Nephron (organoid): ENCODE measurements at regions not wholly inside any gene's neighbourhood (a gene's known extent, or its start where the extent isn't known, plus 50 kb on each side); places are given as distances from the start of the nearest gene placed in this dataset.

ENCODE experiments used
- H3K27ac Mint-ChIP-seq, 3 experiments: 2 replicates each; pipeline ENCODE4 v1.8.0; 2020; ENCODE audit warnings: mixed read lengths in 3 of 3, mild to moderate bottlenecking in 2 of 3, moderate library complexity in 1 of 3
- H3K27me3 Mint-ChIP-seq: 2 replicates; pipeline ENCODE4 v1.8.0; 2021; ENCODE audit warnings: low read depth, mild to moderate bottlenecking, moderate library complexity, mixed read lengths
- H3K36me3 Mint-ChIP-seq: 2 replicates; pipeline ENCODE4 v1.8.0; 2020; ENCODE audit warnings: low read depth, mixed read lengths
- H3K4me1 Mint-ChIP-seq: 2 replicates; pipeline ENCODE4 v1.8.0; 2020; ENCODE audit warnings: mixed read lengths
- H3K4me3 Mint-ChIP-seq, 3 experiments: 2 replicates each; pipeline ENCODE4 v1.8.0; 2020; ENCODE audit warnings: mild to moderate bottlenecking in 3 of 3, mixed read lengths in 3 of 3, moderate library complexity in 2 of 3
- H3K9me3 Mint-ChIP-seq: 2 replicates; pipeline ENCODE4 v1.8.0; 2020; ENCODE audit warnings: mixed read lengths
- TF ChIP-seq, protein P1 (sequence below), 3 experiments: fragments of 200-600 bp; sonication (generic); IDR thresholded peaks; one replicate each; pipeline ENCODE4 v1.5.0; 2021; ENCODE audit warnings: antibody characterized with exemption in 3 of 3; ENCODE audit not compliant: unreplicated experiment in 3 of 3

DNA sequence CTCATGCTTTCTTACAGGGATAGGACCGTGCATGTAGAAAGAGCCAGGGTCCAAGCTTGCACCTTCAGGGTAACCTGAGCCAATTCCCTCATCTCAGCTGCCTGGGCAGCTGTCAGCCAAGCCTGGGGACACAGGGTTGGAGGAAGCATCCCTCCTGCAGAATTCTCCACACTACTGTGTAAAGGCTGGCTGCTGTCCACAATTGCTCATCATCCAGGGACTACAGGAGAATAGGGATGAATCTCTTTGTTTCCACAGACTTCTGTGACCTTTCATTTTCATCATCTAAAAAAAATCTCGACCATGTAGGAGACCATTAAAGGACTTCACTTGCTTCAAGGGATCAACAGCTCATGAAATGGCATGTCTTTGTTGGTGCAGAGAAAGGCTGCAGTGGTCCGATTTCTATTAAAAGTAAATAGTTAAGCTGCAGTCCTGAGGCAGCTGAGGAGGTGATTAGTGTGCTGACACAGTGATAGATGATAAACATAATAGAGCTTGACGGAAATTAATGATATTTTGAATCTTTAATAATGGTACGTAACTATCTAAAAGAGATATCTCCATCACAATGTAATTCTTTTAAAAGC lies 74.4 kb upstream of the COPS8 start:
- H3K4me3 Mint-ChIP-seq: no peak overlapping the region
- TF ChIP-seq, protein P1, sequence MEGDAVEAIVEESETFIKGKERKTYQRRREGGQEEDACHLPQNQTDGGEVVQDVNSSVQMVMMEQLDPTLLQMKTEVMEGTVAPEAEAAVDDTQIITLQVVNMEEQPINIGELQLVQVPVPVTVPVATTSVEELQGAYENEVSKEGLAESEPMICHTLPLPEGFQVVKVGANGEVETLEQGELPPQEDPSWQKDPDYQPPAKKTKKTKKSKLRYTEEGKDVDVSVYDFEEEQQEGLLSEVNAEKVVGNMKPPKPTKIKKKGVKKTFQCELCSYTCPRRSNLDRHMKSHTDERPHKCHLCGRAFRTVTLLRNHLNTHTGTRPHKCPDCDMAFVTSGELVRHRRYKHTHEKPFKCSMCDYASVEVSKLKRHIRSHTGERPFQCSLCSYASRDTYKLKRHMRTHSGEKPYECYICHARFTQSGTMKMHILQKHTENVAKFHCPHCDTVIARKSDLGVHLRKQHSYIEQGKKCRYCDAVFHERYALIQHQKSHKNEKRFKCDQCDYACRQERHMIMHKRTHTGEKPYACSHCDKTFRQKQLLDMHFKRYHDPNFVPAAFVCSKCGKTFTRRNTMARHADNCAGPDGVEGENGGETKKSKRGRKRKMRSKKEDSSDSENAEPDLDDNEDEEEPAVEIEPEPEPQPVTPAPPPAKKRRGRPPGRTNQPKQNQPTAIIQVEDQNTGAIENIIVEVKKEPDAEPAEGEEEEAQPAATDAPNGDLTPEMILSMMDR (IDR thresholded peaks at IDR 0.05; ENCODE audit: unreplicated experiment in 3 of 3): no peak
- peaks cover 4% of the 10 kb centered on the region for H3K4me1 Mint-ChIP-seq
- peaks cover 3% of the 10 kb centered on the region for H3K9me3 Mint-ChIP-seq
- no peaks in the 10 kb centered on the region for H3K36me3 Mint-ChIP-seq
- peaks cover 12% of the 10 kb centered on the region for H3K27me3 Mint-ChIP-seq
- no peak overlapping the region for H3K27ac Mint-ChIP-seq

DNA sequence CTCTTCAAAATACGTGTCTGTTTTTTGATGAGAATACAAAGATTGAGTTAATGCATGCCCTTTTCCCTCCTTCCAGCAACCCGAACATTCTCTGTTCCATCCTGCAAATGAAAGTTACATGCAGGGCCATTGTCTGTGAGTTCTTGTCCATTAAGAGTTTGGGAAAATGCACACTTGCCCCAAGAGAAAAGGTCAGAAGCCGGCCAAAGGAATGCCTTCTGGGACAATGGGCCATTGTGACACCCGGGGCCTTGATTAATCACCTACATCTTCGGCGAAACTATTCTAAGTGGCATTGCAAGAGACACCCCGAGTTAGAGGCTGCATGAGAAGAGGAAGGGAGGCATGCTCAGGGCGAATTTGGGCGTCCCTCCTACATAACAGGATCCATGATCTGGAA lies 73.7 kb upstream of the COPS8 start:
- H3K4me3 Mint-ChIP-seq: no peak overlapping the region
- H3K9me3 Mint-ChIP-seq: peaks cover 3% of the 10 kb centered on the region
- peaks cover 4% of the 10 kb centered on the region for H3K4me1 Mint-ChIP-seq
- TF ChIP-seq, protein P1 (IDR thresholded peaks at IDR 0.05; ENCODE audit: unreplicated experiment in 3 of 3): no peak
- H3K27ac Mint-ChIP-seq: no peak overlapping the region
- H3K27me3 Mint-ChIP-seq: peaks cover 12% of the 10 kb centered on the region
- no peaks in the 10 kb centered on the region for H3K36me3 Mint-ChIP-seq

DNA sequence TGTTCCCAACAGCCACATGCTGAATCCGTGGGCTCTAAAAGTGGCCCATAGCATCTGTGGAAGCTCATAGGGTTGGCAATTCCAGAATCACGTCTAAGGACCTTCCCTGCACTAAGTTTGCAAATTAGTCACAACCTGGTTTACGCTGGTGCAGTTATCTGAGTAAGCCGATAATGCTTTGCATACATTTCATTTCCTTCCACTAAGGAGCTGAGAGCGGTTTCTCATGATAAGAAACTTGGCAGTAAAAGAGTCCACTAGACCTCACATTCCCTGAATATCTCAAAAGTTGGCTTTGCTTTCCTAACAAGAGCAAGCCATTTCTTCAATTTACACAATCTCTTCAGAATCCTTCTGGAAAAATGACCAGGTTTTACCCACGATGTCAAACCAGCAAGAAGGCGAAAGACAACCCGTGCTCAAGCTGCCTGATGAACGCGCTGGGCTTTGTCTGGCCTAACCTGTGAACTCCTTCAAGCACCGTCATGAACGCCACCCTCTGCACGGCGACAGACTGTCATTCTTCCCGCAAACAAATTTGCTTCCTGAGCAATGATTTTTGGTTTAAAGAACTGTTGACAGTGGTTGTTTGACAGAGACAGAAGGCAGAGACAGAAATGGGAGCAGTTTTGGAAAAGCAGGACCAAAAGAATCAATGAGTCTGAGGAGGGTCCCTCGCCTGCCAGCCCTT lies 73.0 kb upstream of the COPS8 start:
- no peaks in the 10 kb centered on the region for H3K36me3 Mint-ChIP-seq
- TF ChIP-seq, protein P1 (IDR thresholded peaks at IDR 0.05; ENCODE audit: unreplicated experiment in 3 of 3): no peak
- H3K27me3 Mint-ChIP-seq: peaks cover 12% of the 10 kb centered on the region
- peaks cover 4% of the 10 kb centered on the region for H3K4me1 Mint-ChIP-seq
- H3K27ac Mint-ChIP-seq: peak overlapping the region in 2 of 3 experiments; percentile 10 to 52
- H3K9me3 Mint-ChIP-seq: peaks cover 3% of the 10 kb centered on the region
- no peak overlapping the region for H3K4me3 Mint-ChIP-seq

DNA sequence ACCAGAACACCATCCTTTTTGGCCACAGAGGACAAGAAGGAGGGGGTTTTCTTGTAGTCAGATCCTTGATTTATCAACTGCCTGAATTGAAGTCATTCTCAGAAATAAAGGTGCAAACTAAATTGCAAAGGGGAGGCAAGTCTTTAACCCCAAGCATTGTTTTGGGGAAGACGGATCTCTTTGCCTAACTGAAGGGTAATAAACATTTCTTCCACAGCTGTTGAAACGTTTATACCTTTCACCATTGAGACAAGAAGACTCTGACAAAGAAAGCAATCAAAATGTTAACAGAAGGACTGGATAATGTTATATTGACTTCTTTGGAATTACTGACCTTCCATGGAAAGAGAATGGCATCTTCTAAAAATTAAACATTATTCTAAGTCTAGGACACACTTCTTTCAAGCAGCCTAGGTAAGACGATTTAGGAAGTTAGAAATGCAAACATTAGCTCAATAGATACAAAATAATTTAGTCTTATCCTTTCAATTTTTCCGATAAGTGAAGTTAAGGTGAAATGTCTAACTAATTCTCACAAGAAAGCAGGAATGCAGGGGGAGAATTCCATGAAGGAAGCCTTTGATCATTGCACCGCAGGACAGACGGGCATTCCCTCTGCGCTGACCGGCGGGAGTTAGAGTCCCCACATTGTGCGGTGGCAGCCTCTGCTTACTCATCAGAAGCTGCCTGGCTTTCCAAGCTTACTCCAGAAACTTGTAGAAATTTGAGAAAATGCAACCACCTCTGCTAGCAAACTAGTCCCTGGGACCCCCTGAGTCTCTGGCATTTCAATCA lies 69.4 kb upstream of the COPS8 start:
- Mint-ChIP-seq H3K27ac (peak overlapping the region in 2 of 3 experiments; percentile 10 to 11), H3K4me3 (no peak overlapping the region), H3K9me3 (peaks cover 3% of the 10 kb centered on the region), H3K4me1 (peaks cover 8% of the 10 kb centered on the region), H3K27me3 (peaks cover 3% of the 10 kb centered on the region), H3K36me3 (no peaks in the 10 kb centered on the region)
- TF ChIP-seq, protein P1 (IDR thresholded peaks at IDR 0.05; ENCODE audit: unreplicated experiment in 3 of 3): no peak

DNA sequence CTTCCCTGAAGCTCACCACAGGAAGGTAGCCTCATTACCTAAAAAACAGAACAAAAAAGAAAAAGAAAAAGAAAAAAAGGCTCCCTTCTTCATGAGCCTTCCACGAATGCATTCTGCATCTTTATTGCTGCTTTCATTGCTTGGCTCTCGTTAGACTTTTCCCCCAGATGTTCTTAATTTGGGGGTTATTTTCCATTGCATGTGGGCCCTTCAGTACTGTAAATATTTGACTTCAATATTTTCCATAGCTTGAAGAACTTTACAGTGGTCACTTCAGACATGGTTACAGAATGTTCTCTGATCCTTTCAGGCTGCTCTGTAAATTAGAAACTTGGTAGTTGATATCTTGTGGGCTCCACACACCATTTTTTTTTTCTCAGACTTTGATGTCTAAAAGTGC lies 65.6 kb upstream of the COPS8 start:
- no peaks in the 10 kb centered on the region for H3K36me3 Mint-ChIP-seq
- TF ChIP-seq, protein P1 (IDR thresholded peaks at IDR 0.05; ENCODE audit: unreplicated experiment in 3 of 3): no peak
- H3K4me1 Mint-ChIP-seq: peaks cover 4% of the 10 kb centered on the region
- H3K27me3 Mint-ChIP-seq: peaks cover 7% of the 10 kb centered on the region
- H3K4me3 Mint-ChIP-seq: no peak overlapping the region
- peak overlapping the region in 2 of 3 experiments; percentile 30 to 49 for H3K27ac Mint-ChIP-seq
- peaks cover 7% of the 10 kb centered on the region for H3K9me3 Mint-ChIP-seq
